ENCODE measurements at regions not wholly inside any gene's neighbourhood (a gene's known extent, or its start where the extent isn't known, plus 50 kb on each side); places are given as distances from the start of the nearest gene placed in this dataset.

DNA sequence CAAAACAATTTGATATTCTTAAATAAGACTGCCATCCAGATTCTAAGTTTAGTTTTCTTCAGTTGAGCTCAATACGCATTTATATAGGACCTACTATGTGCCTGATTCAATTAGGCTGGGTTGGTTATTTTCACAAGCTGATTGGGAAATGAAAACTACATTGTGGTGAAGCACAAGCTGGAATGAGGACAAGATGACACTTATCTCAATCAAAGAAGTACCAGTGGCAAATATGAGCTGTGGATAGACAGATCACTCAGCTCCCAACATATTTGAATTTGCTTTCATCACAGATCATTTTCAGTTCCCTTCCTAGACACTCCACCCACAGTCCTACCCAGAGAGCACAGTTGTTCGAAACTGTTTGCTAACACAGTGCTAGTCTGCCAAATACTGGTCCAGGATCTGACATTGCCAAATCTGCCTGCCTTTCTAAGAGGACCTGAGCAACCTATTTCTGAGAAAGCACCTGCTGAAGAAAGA lies 74.7 kb downstream of the LLPH start:
- no peak overlapping the region for H3K4me3 ChIP-seq (ENCODE audit: low read depth, low read length)
- H3K27me3 ChIP-seq (ENCODE audit: control insufficient read depth, insufficient read depth, low read length) = no peaks in the 10 kb centered on the region

DNA sequence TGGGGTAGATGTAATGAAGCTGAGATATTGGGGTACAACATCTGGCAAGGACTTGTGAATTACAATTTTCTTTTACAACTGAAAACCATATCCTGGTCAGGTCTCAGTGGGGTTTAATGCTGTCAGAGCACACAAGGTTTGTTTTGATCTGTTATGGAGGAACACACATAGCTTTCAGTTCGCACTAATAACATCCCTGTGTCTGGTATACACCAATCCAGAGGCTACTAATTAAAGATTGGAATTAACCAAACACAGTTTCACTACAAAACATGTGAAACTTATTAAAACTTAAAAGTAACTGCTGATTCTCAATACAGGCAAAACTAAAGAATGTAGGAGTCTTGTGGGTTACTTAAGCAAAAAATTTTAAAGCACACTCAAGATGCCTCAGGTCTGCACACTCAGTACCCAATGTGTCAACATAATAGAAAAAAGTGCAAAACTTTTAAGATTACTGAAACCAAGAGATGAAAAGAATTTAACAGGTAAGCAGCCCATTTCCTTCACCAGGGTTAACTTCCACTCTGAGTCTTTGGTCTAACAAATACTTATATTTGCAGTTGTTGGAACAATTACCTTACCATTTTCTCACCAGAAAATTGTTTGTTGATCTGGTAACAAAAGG lies 77.4 kb downstream of the LLPH start:
- H3K27ac ChIP-seq (ENCODE audit: low read depth, low read length) = no peak overlapping the region
- H3K4me1 ChIP-seq (ENCODE audit: control insufficient read depth, insufficient read depth, low read length) = no peaks in the 10 kb centered on the region
- no peak overlapping the region for H3K9ac ChIP-seq (ENCODE audit: low read depth, low read length)
- no peaks in the 10 kb centered on the region for H3K27me3 ChIP-seq (ENCODE audit: control insufficient read depth, insufficient read depth, low read length)
- H3K36me3 ChIP-seq (ENCODE audit: control insufficient read depth, insufficient read depth, low read length) = no peaks in the 10 kb centered on the region
- no peaks in the 10 kb centered on the region for H3K9me3 ChIP-seq (ENCODE audit: control insufficient read depth, insufficient read depth, low read length)
- H3K4me3 ChIP-seq (ENCODE audit: low read depth, low read length) = no peak overlapping the region

More for the DNA sequence above, 74.7 kb downstream of the LLPH start:
- Histone ChIP-seq H3K27ac (ENCODE audit: low read depth, low read length) (no peak overlapping the region), H3K4me1 (ENCODE audit: control insufficient read depth, insufficient read depth, low read length) (peaks cover 11% of the 10 kb centered on the region), H3K36me3 (ENCODE audit: control insufficient read depth, insufficient read depth, low read length) (no peaks in the 10 kb centered on the region), H3K9ac (ENCODE audit: low read depth, low read length) (no peak overlapping the region), H3K9me3 (ENCODE audit: control insufficient read depth, insufficient read depth, low read length) (no peaks in the 10 kb centered on the region)

DNA sequence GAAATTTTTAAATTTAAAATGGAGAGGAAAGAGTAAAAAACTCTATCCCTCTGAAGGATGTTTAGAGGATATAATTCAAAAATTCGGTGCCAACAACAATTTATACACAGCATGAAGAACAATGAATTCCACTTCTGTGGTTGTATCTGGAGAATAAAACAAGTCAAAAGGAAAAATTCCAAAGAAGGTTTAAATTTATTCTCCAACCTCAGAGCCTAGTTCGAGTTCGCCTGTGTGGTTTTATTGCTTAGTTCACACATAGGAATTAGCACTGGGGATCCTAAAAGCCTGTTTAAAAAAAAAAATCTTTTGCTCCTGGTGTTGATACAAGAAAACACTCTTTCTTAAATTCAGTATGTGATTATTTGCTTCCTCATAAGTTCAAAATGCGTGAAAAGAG lies 79.2 kb downstream of the LLPH start:
- Histone ChIP-seq H3K27ac (ENCODE audit: low read depth, low read length) (no peak overlapping the region), H3K9ac (ENCODE audit: low read depth, low read length) (no peak overlapping the region), H3K36me3 (ENCODE audit: control insufficient read depth, insufficient read depth, low read length) (no peaks in the 10 kb centered on the region), H3K4me1 (ENCODE audit: control insufficient read depth, insufficient read depth, low read length) (no peaks in the 10 kb centered on the region), H3K27me3 (ENCODE audit: control insufficient read depth, insufficient read depth, low read length) (no peaks in the 10 kb centered on the region), H3K9me3 (ENCODE audit: control insufficient read depth, insufficient read depth, low read length) (no peaks in the 10 kb centered on the region), H3K4me3 (ENCODE audit: low read depth, low read length) (no peak overlapping the region)

GRCh38 chr12:66050610-66051009 lies 79.9 kb downstream of the LLPH start:
- Histone ChIP-seq H3K27me3 (ENCODE audit: control insufficient read depth, insufficient read depth, low read length) (no peaks in the 10 kb centered on the region), H3K36me3 (ENCODE audit: control insufficient read depth, insufficient read depth, low read length) (no peaks in the 10 kb centered on the region), H3K9me3 (ENCODE audit: control insufficient read depth, insufficient read depth, low read length) (no peaks in the 10 kb centered on the region), H3K27ac (ENCODE audit: low read depth, low read length) (no peak overlapping the region), H3K4me3 (ENCODE audit: low read depth, low read length) (no peak overlapping the region), H3K9ac (ENCODE audit: low read depth, low read length) (no peak overlapping the region), H3K4me1 (ENCODE audit: control insufficient read depth, insufficient read depth, low read length) (no peaks in the 10 kb centered on the region)

GRCh38 chr12:66050283-66050576 lies 80.3 kb downstream of the LLPH start:
- no peaks in the 10 kb centered on the region for H3K27me3 ChIP-seq (ENCODE audit: control insufficient read depth, insufficient read depth, low read length)

DNA sequence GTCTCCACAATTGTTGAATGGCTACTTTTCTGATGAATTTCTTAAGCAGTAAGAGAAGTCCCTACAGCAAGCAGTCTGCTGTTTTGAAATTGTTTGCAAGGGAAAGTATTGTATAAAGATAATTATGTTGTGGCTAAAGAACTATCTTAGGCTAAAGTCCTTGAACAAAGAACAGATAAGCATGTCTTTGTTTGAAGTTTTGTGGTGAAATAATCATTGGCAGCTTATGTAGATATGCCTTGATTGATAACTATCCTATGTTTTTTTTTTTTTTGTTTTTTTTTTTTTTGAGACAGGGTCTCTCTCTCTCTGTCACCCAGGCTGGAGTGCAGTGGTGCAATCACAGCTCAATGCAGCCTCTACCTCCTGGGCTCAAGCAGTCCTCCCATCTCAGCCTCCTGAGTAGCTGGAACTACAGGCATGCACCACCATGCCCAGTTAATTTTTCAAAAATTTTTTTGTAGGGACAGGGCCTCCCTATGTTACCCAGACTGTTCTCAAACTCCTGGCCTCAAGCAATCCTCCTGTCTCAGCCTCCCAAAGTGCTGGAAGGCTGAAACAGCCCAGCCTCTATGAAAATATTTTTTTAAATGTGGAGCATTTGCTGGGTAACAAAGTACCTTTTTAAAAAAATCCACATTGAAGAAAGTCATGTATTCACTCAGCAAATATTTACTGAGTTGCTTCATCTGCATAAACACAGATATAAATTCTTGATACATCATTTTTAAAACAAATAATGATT lies 80.8 kb downstream of the LLPH start:
- Histone ChIP-seq H3K9me3 (ENCODE audit: control insufficient read depth, insufficient read depth, low read length) (no peaks in the 10 kb centered on the region), H3K4me3 (ENCODE audit: low read depth, low read length) (no peak overlapping the region), H3K9ac (ENCODE audit: low read depth, low read length) (no peak overlapping the region), H3K27me3 (ENCODE audit: control insufficient read depth, insufficient read depth, low read length) (no peaks in the 10 kb centered on the region), H3K27ac (ENCODE audit: low read depth, low read length) (no peak overlapping the region), H3K4me1 (ENCODE audit: control insufficient read depth, insufficient read depth, low read length) (no peaks in the 10 kb centered on the region), H3K36me3 (ENCODE audit: control insufficient read depth, insufficient read depth, low read length) (no peaks in the 10 kb centered on the region)

More at GRCh38 chr12:66050283-66050576, 80.3 kb downstream of the LLPH start:
- H3K9me3 ChIP-seq (ENCODE audit: control insufficient read depth, insufficient read depth, low read length) = no peaks in the 10 kb centered on the region
- no peak overlapping the region for H3K27ac ChIP-seq (ENCODE audit: low read depth, low read length)
- no peaks in the 10 kb centered on the region for H3K4me1 ChIP-seq (ENCODE audit: control insufficient read depth, insufficient read depth, low read length)
- H3K9ac ChIP-seq (ENCODE audit: low read depth, low read length) = no peak overlapping the region
- no peaks in the 10 kb centered on the region for H3K36me3 ChIP-seq (ENCODE audit: control insufficient read depth, insufficient read depth, low read length)
- H3K4me3 ChIP-seq (ENCODE audit: low read depth, low read length) = no peak overlapping the region

DNA sequence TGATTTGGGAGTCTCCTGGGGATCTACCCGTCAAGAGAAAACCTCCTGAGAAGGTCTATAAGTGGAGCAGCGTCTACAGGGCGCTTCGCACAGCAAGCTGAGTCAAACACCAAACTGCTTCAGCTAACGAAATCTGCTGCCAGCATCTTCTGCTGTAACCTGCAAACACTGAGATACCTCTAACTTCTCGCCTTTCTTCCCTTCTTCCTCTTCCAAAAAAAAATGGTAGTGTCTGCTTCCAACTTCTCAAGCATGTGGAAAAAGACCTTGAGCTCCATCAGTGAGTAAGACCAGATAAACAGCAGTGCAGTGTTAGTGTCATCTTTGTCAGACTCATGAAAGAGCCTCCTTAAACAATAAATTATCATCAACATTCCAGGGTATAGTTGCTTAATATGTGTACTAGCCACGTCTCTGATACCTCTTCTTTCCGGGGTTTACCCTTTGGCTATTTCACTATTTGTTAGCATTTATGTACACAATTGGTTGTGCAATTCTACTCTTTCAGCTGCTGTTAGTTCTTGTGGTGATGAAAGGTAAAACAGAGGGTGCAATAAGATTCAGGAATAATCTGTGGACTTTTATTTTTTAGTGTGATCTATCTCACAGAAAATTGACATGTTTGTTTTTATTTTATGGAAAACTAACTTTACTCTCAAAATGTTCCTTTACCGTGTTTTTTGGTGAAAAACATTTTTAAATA lies 81.6 kb downstream of the LLPH start:
- no peaks in the 10 kb centered on the region for H3K4me1 ChIP-seq (ENCODE audit: control insufficient read depth, insufficient read depth, low read length)
- H3K36me3 ChIP-seq (ENCODE audit: control insufficient read depth, insufficient read depth, low read length) = no peaks in the 10 kb centered on the region
- H3K27me3 ChIP-seq (ENCODE audit: control insufficient read depth, insufficient read depth, low read length) = no peaks in the 10 kb centered on the region
- no peak overlapping the region for H3K27ac ChIP-seq (ENCODE audit: low read depth, low read length)
- no peak overlapping the region for H3K9ac ChIP-seq (ENCODE audit: low read depth, low read length)
- no peak overlapping the region for H3K4me3 ChIP-seq (ENCODE audit: low read depth, low read length)
- H3K9me3 ChIP-seq (ENCODE audit: control insufficient read depth, insufficient read depth, low read length) = no peaks in the 10 kb centered on the region

GRCh38 chr12:66048218-66048834 lies 82.2 kb downstream of the LLPH start:
- Histone ChIP-seq H3K9ac (ENCODE audit: low read depth, low read length) (no peak overlapping the region), H3K9me3 (ENCODE audit: control insufficient read depth, insufficient read depth, low read length) (no peaks in the 10 kb centered on the region), H3K4me1 (ENCODE audit: control insufficient read depth, insufficient read depth, low read length) (no peaks in the 10 kb centered on the region), H3K27ac (ENCODE audit: low read depth, low read length) (no peak overlapping the region), H3K36me3 (ENCODE audit: control insufficient read depth, insufficient read depth, low read length) (no peaks in the 10 kb centered on the region), H3K4me3 (ENCODE audit: low read depth, low read length) (no peak overlapping the region), H3K27me3 (ENCODE audit: control insufficient read depth, insufficient read depth, low read length) (no peaks in the 10 kb centered on the region)

DNA sequence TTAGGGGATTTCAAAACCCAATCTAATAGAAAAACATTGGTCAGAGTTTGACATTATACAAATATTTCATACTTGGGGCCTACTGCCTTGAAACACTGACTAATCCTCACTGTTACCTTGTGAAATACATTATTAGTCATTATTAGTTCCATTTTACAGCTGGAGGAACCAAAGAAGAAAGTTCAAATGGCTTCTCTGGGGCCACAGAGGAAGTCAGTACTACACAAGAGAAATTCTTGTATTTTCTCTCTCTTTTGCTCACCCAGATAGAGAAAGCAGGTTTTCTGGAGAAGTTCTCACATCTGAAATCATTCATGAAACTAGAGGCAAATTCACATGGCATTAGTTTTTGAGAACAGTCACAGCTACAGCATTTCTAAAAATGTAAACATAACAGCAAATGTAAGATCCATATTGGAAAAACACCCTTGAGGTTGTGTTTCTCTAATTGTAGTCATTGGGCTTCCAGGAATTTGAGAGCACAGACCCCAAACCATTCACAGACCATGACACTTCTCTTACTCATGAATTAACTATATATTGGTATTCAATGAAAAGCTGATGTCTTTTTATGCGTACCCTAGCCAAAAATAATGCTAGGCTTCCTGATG lies 83.0 kb downstream of the LLPH start:
- Histone ChIP-seq H3K4me1 (ENCODE audit: control insufficient read depth, insufficient read depth, low read length) (no peaks in the 10 kb centered on the region), H3K27ac (ENCODE audit: low read depth, low read length) (no peak overlapping the region), H3K36me3 (ENCODE audit: control insufficient read depth, insufficient read depth, low read length) (no peaks in the 10 kb centered on the region), H3K9ac (ENCODE audit: low read depth, low read length) (no peak overlapping the region), H3K4me3 (ENCODE audit: low read depth, low read length) (no peak overlapping the region), H3K27me3 (ENCODE audit: control insufficient read depth, insufficient read depth, low read length) (no peaks in the 10 kb centered on the region), H3K9me3 (ENCODE audit: control insufficient read depth, insufficient read depth, low read length) (no peaks in the 10 kb centered on the region)

GRCh38 chr12:66045506-66045905 lies 85.0 kb downstream of the LLPH start:
- no peak overlapping the region for H3K27ac ChIP-seq (ENCODE audit: low read depth, low read length)
- no peaks in the 10 kb centered on the region for H3K4me1 ChIP-seq (ENCODE audit: control insufficient read depth, insufficient read depth, low read length)
- H3K4me3 ChIP-seq (ENCODE audit: low read depth, low read length) = no peak overlapping the region
- no peaks in the 10 kb centered on the region for H3K9me3 ChIP-seq (ENCODE audit: control insufficient read depth, insufficient read depth, low read length)
- no peaks in the 10 kb centered on the region for H3K27me3 ChIP-seq (ENCODE audit: control insufficient read depth, insufficient read depth, low read length)
- H3K36me3 ChIP-seq (ENCODE audit: control insufficient read depth, insufficient read depth, low read length) = no peaks in the 10 kb centered on the region
- H3K9ac ChIP-seq (ENCODE audit: low read depth, low read length) = no peak overlapping the region
